ENCODE measurements at regions not wholly inside any gene's neighbourhood (a gene's known extent, or its start where the extent isn't known, plus 50 kb on each side); places are given as distances from the start of the nearest gene placed in this dataset.

- no peaks in the 10 kb centered on the region for H3K4me1 ChIP-seq (ENCODE audit: insufficient read depth, low read length)
- H3K27me3 ChIP-seq (ENCODE audit: insufficient read depth, low read length, poor library complexity, severe bottlenecking), result no peaks in the 10 kb centered on the region
- Mint-ChIP-seq H3K27me3 (peaks cover 6 to 7% of the 10 kb centered on the region in 2 donors), H3K36me3 (no peaks in the 10 kb centered on the region), H3K4me3 (no peak overlapping the region), H3K4me1 (no peaks in the 10 kb centered on the region), H3K27ac (peak overlapping the region in 1 of 8 donors; percentile 27), H3K9me3 (no peaks in the 10 kb centered on the region)
- no peaks in the 10 kb centered on the region for H3K9me3 ChIP-seq (ENCODE audit: low read length)
- ChIA-PET CTCF (interaction anchor here (0.9 kb wide), 1 partner anchor 15 kb away, joined by 3 read pairs; no protein-coding TSS in a partner anchor), POLR2A (no interaction called here)
- H3K4me3 ChIP-seq (ENCODE audit: low read length), result no peak overlapping the region
- H3K27ac ChIP-seq (ENCODE audit: low read depth, low read length), result no peak overlapping the region
- no peak for DNase-seq
- no peaks in the 10 kb centered on the region for H3K36me3 ChIP-seq (ENCODE audit: insufficient read depth, low read length)
Measured at GRCh38 chr3:72169561-72170472, 384.9 kb upstream of the PROK2 start.

DNA sequence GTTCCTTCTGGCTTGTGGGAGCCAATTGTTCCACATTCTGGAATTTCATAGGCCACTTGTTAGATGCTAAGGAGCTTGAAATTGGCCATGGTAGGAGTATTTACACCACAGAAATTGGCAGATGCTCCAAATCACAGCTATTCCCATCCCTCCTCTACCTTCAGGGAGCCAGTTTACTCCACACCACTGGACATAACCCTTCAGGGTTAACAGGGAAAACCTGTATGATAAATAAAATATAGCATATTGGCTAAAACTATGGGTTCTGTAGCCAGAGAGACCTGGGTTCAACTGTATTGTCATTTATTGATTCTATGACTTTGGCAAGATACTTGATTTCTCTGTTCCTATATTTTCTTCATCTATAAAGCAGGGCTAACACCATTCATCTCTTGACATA is 384.2 kb upstream of the PROK2 start:
- peaks cover 4 to 5% of the 10 kb centered on the region in 2 donors for H3K27me3 Mint-ChIP-seq
- Histone ChIP-seq H3K36me3 (ENCODE audit: insufficient read depth, low read length) (no peaks in the 10 kb centered on the region), H3K4me1 (ENCODE audit: insufficient read depth, low read length) (no peaks in the 10 kb centered on the region), H3K9me3 (ENCODE audit: low read length) (no peaks in the 10 kb centered on the region), H3K27ac (ENCODE audit: low read depth, low read length) (no peak overlapping the region), H3K4me3 (ENCODE audit: low read length) (no peak overlapping the region), H3K27me3 (ENCODE audit: insufficient read depth, low read length, poor library complexity, severe bottlenecking) (no peaks in the 10 kb centered on the region)
- H3K27ac Mint-ChIP-seq, result peak overlapping the region in 1 of 8 donors; percentile 27
- no peak for DNase-seq
- no peak overlapping the region for H3K4me3 Mint-ChIP-seq
- ChIA-PET CTCF (no interaction called here), POLR2A (no interaction called here)
- H3K4me1 Mint-ChIP-seq, result no peaks in the 10 kb centered on the region
- no peaks in the 10 kb centered on the region for H3K36me3 Mint-ChIP-seq
- no peaks in the 10 kb centered on the region for H3K9me3 Mint-ChIP-seq

DNA sequence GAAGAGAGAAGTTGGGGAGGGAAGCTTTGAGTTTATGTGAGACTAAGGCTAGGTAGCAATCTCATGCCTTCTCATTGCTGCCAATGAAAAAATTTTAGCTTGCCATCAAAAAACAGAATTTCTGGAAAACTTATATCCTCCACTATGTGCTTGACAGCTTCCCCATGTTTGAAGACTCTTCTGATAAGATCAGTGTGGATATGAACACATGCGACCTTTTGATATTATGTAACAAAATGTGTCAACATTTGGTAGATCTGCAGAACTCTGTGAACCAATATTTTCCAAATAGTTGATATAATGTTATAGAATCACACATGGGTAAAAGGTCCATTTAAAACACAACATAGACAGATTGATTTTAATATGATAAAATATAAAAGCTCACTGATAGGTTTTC is 380.9 kb upstream of the PROK2 start:
- Mint-ChIP-seq H3K4me1 (no peaks in the 10 kb centered on the region), H3K27me3 (peaks cover 3 to 4% of the 10 kb centered on the region in 2 donors), H3K27ac (no peak overlapping the region), H3K9me3 (peaks cover 0 to 2% (median 0%) of the 10 kb centered on the region in 5 donors), H3K36me3 (no peaks in the 10 kb centered on the region), H3K4me3 (no peak overlapping the region)
- POLR2A ChIA-PET, result no interaction called here
- Histone ChIP-seq H3K4me1 (ENCODE audit: insufficient read depth, low read length) (no peaks in the 10 kb centered on the region), H3K9me3 (ENCODE audit: low read length) (no peaks in the 10 kb centered on the region), H3K36me3 (ENCODE audit: insufficient read depth, low read length) (no peaks in the 10 kb centered on the region), H3K27me3 (ENCODE audit: insufficient read depth, low read length, poor library complexity, severe bottlenecking) (no peaks in the 10 kb centered on the region), H3K27ac (ENCODE audit: low read depth, low read length) (no peak overlapping the region), H3K4me3 (ENCODE audit: low read length) (no peak overlapping the region)
- DNase-seq, result no peak
- CTCF ChIA-PET, result no interaction called here

DNA sequence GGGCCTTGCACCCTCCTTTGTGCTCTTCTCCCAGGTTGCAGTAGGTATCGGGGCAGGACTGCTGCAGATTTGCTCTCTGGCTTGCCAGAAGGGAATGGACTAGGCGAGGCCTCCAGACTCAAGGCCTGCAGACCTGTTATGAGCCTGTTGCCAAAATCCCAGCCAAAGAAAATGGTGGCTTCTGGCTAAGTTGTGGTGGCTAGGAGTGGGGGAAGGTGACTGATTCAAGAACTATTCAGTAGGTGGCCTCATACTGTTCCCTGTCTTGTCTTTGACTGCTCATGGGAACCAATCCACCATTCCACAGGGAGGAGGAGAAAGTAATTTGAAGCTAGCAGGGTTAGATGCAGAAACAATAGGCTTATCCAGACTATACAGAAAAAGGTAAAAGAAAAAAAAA is 380.4 kb upstream of the PROK2 start:
- Mint-ChIP-seq H3K36me3 (no peaks in the 10 kb centered on the region), H3K27ac (no peak overlapping the region), H3K4me3 (no peak overlapping the region), H3K4me1 (no peaks in the 10 kb centered on the region), H3K27me3 (peaks cover 3 to 4% of the 10 kb centered on the region in 2 donors), H3K9me3 (peaks cover 0 to 2% (median 0%) of the 10 kb centered on the region in 5 donors)
- Histone ChIP-seq H3K36me3 (ENCODE audit: insufficient read depth, low read length) (no peaks in the 10 kb centered on the region), H3K4me1 (ENCODE audit: insufficient read depth, low read length) (no peaks in the 10 kb centered on the region), H3K27ac (ENCODE audit: low read depth, low read length) (no peak overlapping the region), H3K27me3 (ENCODE audit: insufficient read depth, low read length, poor library complexity, severe bottlenecking) (no peaks in the 10 kb centered on the region), H3K9me3 (ENCODE audit: low read length) (no peaks in the 10 kb centered on the region), H3K4me3 (ENCODE audit: low read length) (no peak overlapping the region)
- ChIA-PET CTCF (no interaction called here), POLR2A (no interaction called here)
- no peak for DNase-seq

GRCh38 chr3:72164635-72164978 is 379.7 kb upstream of the PROK2 start:
- POLR2A ChIA-PET, result no interaction called here
- no peak overlapping the region for H3K27ac ChIP-seq (ENCODE audit: low read depth, low read length)
- DNase-seq, result no peak
- CTCF ChIA-PET, result no interaction called here
- Mint-ChIP-seq H3K36me3 (no peaks in the 10 kb centered on the region), H3K9me3 (peaks cover 0 to 2% (median 0%) of the 10 kb centered on the region in 5 donors), H3K4me1 (no peaks in the 10 kb centered on the region), H3K27ac (no peak overlapping the region), H3K4me3 (no peak overlapping the region), H3K27me3 (peaks cover 3 to 4% of the 10 kb centered on the region in 2 donors)
- no peaks in the 10 kb centered on the region for H3K9me3 ChIP-seq (ENCODE audit: low read length)
- H3K4me3 ChIP-seq (ENCODE audit: low read length), result no peak overlapping the region
- no peaks in the 10 kb centered on the region for H3K36me3 ChIP-seq (ENCODE audit: insufficient read depth, low read length)
- H3K27me3 ChIP-seq (ENCODE audit: insufficient read depth, low read length, poor library complexity, severe bottlenecking), result no peaks in the 10 kb centered on the region
- H3K4me1 ChIP-seq (ENCODE audit: insufficient read depth, low read length), result no peaks in the 10 kb centered on the region

GRCh38 chr3:72163809-72164634 is 379.1 kb upstream of the PROK2 start:
- Mint-ChIP-seq H3K9me3 (peaks cover 0 to 2% (median 0%) of the 10 kb centered on the region in 5 donors), H3K36me3 (no peaks in the 10 kb centered on the region), H3K27me3 (peaks cover 3 to 4% of the 10 kb centered on the region in 2 donors), H3K4me3 (no peak overlapping the region), H3K27ac (no peak overlapping the region), H3K4me1 (no peaks in the 10 kb centered on the region)
- Histone ChIP-seq H3K9me3 (ENCODE audit: low read length) (no peaks in the 10 kb centered on the region), H3K4me3 (ENCODE audit: low read length) (no peak overlapping the region), H3K36me3 (ENCODE audit: insufficient read depth, low read length) (no peaks in the 10 kb centered on the region), H3K27ac (ENCODE audit: low read depth, low read length) (no peak overlapping the region), H3K4me1 (ENCODE audit: insufficient read depth, low read length) (no peaks in the 10 kb centered on the region), H3K27me3 (ENCODE audit: insufficient read depth, low read length, poor library complexity, severe bottlenecking) (no peaks in the 10 kb centered on the region)
- CTCF ChIA-PET, result no interaction called here
- POLR2A ChIA-PET, result no interaction called here
- DNase-seq, result no peak

- Histone ChIP-seq H3K27me3 (ENCODE audit: insufficient read depth, low read length, poor library complexity, severe bottlenecking) (no peaks in the 10 kb centered on the region), H3K4me3 (ENCODE audit: low read length) (no peak overlapping the region), H3K4me1 (ENCODE audit: insufficient read depth, low read length) (no peaks in the 10 kb centered on the region), H3K9me3 (ENCODE audit: low read length) (no peaks in the 10 kb centered on the region), H3K27ac (ENCODE audit: low read depth, low read length) (no peak overlapping the region), H3K36me3 (ENCODE audit: insufficient read depth, low read length) (no peaks in the 10 kb centered on the region)
- ChIA-PET POLR2A (no interaction called here), CTCF (no interaction called here)
- H3K36me3 Mint-ChIP-seq, result no peaks in the 10 kb centered on the region
- no peak overlapping the region for H3K4me3 Mint-ChIP-seq
- H3K27me3 Mint-ChIP-seq, result peaks cover 3 to 4% of the 10 kb centered on the region in 2 donors
- no peak overlapping the region for H3K27ac Mint-ChIP-seq
- no peak for DNase-seq
- peaks cover 0 to 5% (median 4%) of the 10 kb centered on the region in 3 donors for H3K4me1 Mint-ChIP-seq
- peaks cover 0 to 2% (median 0%) of the 10 kb centered on the region in 5 donors for H3K9me3 Mint-ChIP-seq
Measured at GRCh38 chr3:72162649-72163184, 377.8 kb upstream of the PROK2 start.
